HUES48 (cell line): ENCODE measurements at regions not wholly inside any gene's neighbourhood (a gene's known extent, or its start where the extent isn't known, plus 50 kb on each side); places are given as distances from the start of the nearest gene placed in this dataset.
A peak's percentile ranks its signal among the peaks of the same experiment; 100 is the strongest.
"Not testable (repeated sequence)": the region's sequence is repeated elsewhere in the genome, so short reads cannot be mapped to it uniquely, and the experiment has no call there.

Experiments
- H3K27ac ChIP-seq: one replicate; pipeline ENCODE4 v1.7.0; 2013; ENCODE audit warnings: low read depth, low read length, inconsistent platforms
- H3K27me3 ChIP-seq: 2 replicates; pipeline ENCODE4 v1.6.1; 2013; ENCODE audit warnings: mild to moderate bottlenecking, low read length; ENCODE audit not compliant: control insufficient read depth, insufficient read depth
- H3K36me3 ChIP-seq: 2 replicates; pipeline ENCODE4 v1.6.1; 2013; ENCODE audit warnings: low read length; ENCODE audit not compliant: control insufficient read depth, insufficient read depth
- H3K4me1 ChIP-seq: 2 replicates; pipeline ENCODE4 v1.6.1; 2013; ENCODE audit warnings: mild to moderate bottlenecking, low read length; ENCODE audit not compliant: control insufficient read depth, insufficient read depth
- H3K4me3 ChIP-seq: 2 replicates; pipeline ENCODE4 v1.5.1; 2013; ENCODE audit warnings: mild to moderate bottlenecking, low read depth, low read length
- H3K9ac ChIP-seq: 2 replicates; pipeline ENCODE4 v1.6.1; 2013; ENCODE audit warnings: mild to moderate bottlenecking, low read depth, low read length, moderate library complexity
- H3K9me3 ChIP-seq: 2 replicates; pipeline ENCODE4 v1.6.1; 2013; ENCODE audit warnings: low read length; ENCODE audit not compliant: control insufficient read depth, insufficient read depth

DNA sequence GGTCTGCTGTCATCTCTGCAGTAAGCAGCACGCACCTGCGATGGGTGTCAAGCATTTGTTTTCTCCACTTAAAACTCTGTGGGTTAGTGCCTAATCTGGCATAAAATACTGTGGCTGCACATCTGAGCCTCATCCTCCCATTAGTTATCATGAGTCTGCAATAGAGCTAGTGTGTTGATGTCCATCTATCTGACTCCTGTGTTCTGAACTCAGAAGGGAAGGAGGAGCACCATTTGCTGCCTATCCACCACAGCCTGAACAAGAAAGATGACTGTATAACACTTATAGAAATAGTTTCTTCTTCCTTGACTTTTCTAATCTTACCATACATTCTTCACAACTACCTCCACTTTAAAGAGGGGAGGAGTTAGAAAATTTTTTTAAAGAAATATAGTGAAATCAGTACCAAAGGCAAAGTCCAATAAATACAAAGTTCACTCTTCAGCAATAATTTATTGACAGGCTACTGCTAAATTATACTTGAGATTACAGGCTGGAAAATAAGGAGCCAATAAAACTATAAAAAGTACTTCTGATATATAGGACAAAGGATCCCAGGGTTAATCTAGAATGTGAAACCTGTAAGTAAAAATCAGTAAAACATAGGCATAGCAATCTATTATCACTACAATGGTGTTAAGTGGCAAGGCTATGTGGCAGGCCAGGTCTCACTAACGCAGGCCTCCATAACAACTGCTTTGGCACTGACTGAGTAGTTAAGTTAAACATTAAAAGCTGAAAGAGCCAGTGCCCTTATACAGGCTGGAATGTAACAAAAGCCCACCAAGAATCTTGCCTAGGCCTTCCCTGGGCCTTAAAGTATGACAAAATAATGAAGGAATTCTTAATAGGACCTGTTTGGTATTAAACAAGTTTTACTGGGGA lies 70.2 kb downstream of the LGALS9C start:
- H3K9me3 ChIP-seq, H3K27me3 ChIP-seq, H3K27ac ChIP-seq, H3K36me3 ChIP-seq, H3K4me1 ChIP-seq, H3K4me3 ChIP-seq, H3K9ac ChIP-seq: not testable (repeated sequence)

DNA sequence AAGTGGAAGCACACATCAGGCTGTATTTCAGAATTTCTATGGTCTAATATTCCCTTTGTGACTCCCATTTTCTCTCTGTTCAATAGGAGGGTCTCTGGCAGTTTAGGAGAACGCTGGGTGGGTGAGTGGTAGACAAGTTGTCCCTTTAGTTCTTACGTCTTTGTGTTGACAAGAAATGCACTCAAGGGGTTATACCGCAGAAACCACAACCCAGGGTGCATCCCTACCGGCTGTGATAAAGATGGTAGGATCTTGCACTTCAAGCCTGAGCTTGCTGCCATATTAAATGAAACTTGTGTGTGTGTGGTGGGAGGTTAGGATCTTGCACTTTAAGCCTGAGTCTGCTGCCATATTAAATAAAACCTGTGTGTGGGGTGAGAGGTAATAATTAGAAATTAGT lies 80.5 kb downstream of the LGALS9C start:
- H3K4me3 ChIP-seq, H3K9ac ChIP-seq, H3K4me1 ChIP-seq, H3K27me3 ChIP-seq, H3K9me3 ChIP-seq, H3K27ac ChIP-seq, H3K36me3 ChIP-seq: not testable (repeated sequence)

DNA sequence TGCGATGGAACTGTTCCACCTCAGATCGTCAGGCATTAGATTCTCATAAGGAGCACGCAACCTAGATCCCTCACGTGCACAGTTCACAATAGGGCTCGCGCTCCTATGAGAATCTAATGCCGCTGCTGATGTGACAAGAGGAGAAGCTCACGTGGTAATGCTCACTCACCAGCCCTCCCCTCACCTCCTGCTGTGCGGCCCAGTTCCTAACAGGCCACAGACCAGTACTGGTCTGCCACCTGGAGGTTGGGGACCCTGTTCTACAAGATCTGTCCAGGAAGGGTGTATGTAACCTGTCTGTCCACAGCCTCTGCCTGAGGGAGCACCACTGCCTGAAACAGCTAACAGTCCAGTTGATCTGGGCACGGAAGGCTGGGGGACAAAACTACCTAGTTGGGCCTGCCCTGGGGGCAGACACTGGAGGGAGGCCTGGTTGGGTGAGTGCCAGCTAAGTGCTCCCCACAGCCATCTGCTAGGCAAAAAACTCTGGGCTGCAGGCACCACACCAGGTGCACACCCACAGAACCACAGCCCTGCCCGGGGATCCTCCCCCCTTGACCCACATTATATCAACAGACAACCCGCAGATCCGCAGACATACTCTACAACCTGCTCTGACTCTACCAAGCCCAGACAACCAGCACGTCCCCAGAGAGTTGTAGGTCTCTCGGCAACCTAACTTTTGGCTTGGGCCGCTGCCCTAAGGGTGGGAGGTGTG lies 80.7 kb downstream of the TBC1D28 start:
- not testable (repeated sequence) for H3K36me3 ChIP-seq, H3K9ac ChIP-seq, H3K4me3 ChIP-seq, H3K27ac ChIP-seq, H3K4me1 ChIP-seq, H3K9me3 ChIP-seq, H3K27me3 ChIP-seq

DNA sequence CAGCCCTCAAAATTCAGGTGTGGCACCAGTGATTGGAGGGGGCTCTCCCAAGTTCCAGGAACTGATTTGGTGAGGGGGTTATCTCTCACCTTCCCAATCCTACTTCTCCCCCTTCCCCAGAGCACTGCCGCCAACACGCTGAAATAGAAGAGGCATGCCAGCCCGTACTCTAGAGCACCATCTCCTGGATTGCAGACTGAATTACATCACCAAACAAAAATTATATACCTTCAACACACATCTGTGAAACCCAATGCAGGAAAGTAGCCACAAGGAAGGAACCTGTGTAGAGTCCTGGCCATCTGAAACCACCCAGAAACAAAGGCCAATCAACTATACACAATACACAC lies 80.1 kb downstream of the TBC1D28 start:
- not testable (repeated sequence) for H3K9ac ChIP-seq, H3K36me3 ChIP-seq, H3K27ac ChIP-seq, H3K27me3 ChIP-seq, H3K4me3 ChIP-seq, H3K9me3 ChIP-seq
- H3K4me1 ChIP-seq, result peaks cover 15% of the 10 kb centered on the region

DNA sequence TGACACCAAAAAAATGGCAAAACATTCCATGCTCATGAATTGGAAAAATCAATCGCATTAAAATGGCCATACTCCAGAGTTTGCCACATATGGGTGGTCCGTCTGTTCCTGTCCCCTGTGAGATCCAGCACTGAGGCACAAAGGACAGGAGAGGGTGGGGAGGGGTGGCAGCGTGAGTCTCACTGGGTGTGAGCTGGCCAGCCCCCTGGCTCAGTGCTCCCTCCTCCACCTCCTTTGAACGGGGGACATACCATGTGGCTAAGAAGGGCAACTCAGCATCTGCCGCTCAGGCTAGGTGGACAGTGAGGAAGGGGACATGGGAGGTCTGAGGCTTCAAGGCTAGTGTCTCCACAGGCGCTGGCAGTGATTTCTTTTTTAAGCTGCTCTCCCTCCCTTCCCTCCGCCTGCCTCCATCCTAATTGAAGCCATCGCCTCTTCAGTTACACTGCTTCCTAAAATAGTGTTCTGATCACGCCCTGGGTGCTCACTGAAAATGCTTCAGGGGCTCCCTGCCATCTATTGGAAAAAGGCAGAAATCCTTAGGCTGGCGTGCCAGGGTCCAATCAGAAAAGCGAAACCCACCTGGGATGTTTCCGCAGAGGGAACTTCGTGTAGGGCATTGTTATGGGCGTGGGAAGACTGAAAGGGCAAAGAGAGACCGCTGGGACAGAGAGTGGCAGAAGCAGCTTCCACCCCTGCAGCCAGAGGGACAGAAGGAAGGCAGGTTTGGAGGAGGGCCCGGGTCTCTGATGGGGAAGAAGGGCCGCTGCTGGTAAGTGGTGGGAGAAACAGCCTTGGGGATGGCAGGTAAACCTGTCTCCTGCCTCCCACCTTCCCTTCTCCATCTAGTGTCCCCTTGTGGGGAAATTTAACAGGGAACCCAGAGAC lies 75.8 kb downstream of the TBC1D28 start:
- Histone ChIP-seq H3K27ac (peak overlapping the region; percentile 84), H3K4me1 (peaks cover 24% of the 10 kb centered on the region)
- not testable (repeated sequence) for H3K36me3 ChIP-seq, H3K27me3 ChIP-seq, H3K4me3 ChIP-seq, H3K9me3 ChIP-seq, H3K9ac ChIP-seq

DNA sequence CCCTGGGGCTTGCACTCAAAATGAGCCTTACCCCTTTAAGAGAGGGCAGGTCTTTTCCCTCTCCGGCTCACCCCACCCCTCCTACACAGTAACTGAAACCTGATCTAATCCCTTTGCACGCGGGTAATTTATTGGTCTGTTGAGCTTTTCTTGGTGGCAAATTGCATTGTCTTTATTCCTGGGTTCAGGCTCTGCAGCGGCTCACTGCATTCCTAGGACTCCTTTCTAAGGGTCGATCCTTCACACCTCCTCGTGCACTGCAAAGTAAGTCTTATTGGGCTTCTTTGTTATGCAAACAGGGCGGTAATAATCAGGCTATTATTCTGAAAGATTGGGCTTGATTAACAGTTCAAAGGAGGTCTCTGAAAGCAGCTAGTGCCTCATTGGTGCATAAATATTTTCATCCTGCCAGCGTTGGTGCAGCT lies 74.7 kb downstream of the TBC1D28 start:
- not testable (repeated sequence) for H3K27me3 ChIP-seq, H3K36me3 ChIP-seq, H3K9ac ChIP-seq, H3K9me3 ChIP-seq
- Histone ChIP-seq H3K4me1 (peaks cover 20% of the 10 kb centered on the region), H3K4me3 (0 out of 2 replicates have a peak overlapping the region, but pooled peaks have one; percentile 13), H3K27ac (peak overlapping the region; percentile 84)

DNA sequence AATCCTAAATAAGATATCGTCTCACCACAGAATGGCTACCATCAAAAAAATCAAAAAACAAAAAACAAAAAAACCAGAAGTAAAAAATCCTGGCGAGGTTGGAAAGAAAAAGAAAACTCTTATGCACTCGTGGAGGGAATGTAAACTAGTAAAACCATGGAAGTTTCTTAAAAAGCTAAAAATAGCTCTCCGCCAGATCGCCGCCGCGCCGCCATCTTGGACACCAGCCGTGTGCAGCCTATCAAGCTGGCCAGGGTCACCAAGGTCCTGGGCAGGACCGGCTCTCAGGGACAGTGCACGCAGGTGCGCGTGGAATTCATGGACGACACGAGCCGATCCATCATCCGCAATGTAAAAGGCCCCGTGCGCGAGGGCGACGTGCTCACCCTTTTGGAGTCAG lies 71.7 kb downstream of the TBC1D28 start:
- H3K4me1 ChIP-seq, result peaks cover 19% of the 10 kb centered on the region
- not testable (repeated sequence) for H3K9ac ChIP-seq, H3K9me3 ChIP-seq, H3K27me3 ChIP-seq, H3K27ac ChIP-seq, H3K36me3 ChIP-seq, H3K4me3 ChIP-seq

DNA sequence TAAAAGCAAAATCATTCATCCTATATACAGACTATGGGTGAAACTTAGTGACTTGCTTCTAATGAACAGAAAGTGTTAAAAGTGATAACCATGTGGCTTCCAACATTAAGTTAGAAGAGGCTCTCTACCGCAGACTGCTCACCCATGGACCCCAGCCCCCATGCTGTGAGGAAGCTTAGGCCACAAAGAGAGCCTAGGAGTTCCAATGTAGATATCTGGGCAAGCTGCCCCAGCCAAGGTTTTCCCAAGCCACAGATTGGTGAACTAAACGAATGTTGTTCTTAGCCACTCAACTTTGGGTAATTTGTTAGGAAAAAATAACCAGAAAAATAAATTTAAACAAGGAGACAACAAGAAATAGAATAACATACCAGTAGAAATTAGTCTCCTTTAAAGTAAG lies 70.1 kb downstream of the TBC1D28 start:
- H3K4me3 ChIP-seq, H3K9ac ChIP-seq, H3K36me3 ChIP-seq, H3K27me3 ChIP-seq, H3K27ac ChIP-seq, H3K9me3 ChIP-seq, H3K4me1 ChIP-seq: not testable (repeated sequence)
